Stimulated activated CD4-positive, alpha-beta T cell treated with anti-CD3 and anti-CD28 coated beads, Interleukin-2, amount 100 ng/mL, for 48 hours (primary cell): ENCODE measurements at regions not wholly inside any gene's neighbourhood (a gene's known extent, or its start where the extent isn't known, plus 50 kb on each side); places are given as distances from the start of the nearest gene placed in this dataset.
A peak's percentile ranks its signal among the peaks of the same experiment; 100 is the strongest.

Experiments used
- DNase-seq, 2 donors: peaks; one replicate each; pipeline ENCODE4 v3.0.0-alpha.2; 2020

- DNase-seq: peak; percentile 10 to 11
Observed at GRCh38 chr14:34931206-34931605, 51.6 kb upstream of the SRP54 start.

- no peak for DNase-seq
Observed at GRCh38 chr14:34930591-34931091, 52.2 kb upstream of the SRP54 start.

GRCh38 chr14:34926552-34926951 lies 51.4 kb upstream of the BAZ1A start:
- no peak for DNase-seq
